HG03039 (cell line): ENCODE measurements at regions not wholly inside any gene's neighbourhood (a gene's known extent, or its start where the extent isn't known, plus 50 kb on each side); places are given as distances from the start of the nearest gene placed in this dataset.
"Not testable (repeated sequence)": the region's sequence is repeated elsewhere in the genome, so short reads cannot be mapped to it uniquely, and the experiment has no call there.

Experiments used
- ATAC-seq: cut with Tn5 transposase; IDR thresholded peaks from one replicate; pipeline ENCODE4 v1.9.1; 2021; ENCODE audit warnings: mild to moderate bottlenecking, moderate library complexity; ENCODE audit not compliant: unreplicated experiment

DNA sequence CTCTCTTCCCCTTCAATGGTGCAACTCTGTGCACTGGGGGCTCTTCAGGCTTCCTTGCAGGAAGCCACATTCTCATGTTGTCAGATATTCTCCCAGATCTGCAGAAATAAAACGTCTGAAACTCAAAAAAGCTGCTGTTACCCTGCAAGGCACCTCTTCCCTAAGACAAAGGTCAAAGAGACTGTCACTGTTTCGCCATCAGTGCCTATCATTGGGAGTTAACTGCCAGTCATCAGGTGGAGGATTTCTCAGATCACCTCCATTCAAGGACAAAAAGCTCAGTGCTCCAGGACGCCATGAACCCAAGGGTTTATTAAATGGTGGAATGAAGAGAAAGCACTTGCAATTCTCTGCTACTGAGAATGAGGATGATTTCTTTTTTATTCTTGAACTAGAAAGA is 144.6 kb upstream of the PALS2 start:
- no peak for ATAC-seq

DNA sequence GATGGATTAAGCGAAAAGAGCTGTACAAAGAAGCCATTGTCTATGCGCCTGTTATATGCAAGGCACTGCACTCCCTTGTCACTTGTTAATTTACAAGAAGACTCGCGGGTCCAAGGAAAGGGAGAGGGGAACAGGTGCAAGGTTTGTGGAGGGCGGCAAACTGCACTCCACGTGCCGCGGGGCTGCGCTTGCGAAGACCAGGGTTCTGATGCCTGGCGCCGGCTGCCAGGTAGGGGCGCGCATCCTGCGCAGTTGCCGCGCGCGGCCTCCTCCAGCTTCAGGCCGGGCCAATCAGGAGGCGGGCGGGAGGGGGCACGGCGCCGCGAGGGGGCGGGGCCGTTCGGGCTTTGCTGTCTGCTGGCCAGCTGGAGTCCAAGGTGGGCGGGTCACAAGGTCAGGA is 140.6 kb upstream of the PALS2 start:
- ATAC-seq = no peak

DNA sequence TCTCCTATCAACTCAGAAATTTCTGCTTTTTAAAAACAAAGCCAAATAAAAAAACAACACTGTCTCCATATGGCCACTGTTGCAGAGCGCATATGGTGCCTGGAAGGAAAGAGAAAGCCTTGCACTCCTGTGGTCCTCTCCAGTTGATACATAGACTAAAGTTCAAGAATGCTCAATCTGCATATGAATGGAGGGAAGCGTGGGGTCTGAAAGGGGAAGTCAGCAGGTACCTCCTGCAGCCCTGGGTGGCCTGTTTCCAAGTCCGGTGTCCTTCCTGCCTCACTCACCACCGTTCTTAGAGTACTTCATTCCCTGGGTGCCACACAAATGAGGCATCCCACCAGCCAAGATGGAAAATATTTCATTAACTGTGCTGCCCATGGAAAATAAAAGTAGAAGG is 138.3 kb upstream of the PALS2 start:
- ATAC-seq = no peak

DNA sequence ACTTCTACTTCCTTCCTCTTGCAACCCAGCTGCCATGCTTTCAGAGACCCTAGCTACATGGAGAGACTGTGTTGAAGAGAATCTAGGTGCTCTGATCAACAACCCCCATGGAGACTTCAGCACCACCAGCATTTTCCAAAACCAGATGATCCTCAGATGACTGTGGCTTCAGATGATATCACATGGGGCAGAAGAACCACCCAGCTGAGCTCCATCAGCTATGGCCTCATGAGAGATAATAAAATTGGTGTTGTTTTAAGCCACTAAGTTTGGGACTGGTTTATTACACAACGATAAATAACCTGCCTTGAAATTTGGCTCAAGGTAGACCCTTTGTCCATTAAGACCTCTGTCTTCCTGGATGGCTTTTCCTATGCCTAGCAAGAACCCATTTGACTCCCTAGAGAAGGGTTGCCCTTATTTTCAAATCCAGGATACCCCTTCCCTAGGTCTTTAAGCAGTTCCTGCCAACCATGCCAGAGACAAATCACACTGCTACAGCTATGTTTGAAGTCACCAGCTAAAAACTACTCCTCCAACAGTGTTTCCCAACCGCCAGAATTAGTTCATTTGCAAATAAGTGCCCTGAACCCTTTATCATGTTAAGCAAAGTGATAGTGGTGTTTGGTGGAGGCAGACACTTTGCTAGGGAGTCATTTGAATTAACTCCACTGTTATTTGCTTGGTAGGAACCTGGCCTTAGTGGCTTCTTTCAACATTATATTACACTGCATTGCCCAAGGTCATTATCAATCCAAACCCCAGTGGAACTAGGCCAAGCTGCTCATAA is 136.9 kb upstream of the PALS2 start:
- ATAC-seq = no peak

DNA sequence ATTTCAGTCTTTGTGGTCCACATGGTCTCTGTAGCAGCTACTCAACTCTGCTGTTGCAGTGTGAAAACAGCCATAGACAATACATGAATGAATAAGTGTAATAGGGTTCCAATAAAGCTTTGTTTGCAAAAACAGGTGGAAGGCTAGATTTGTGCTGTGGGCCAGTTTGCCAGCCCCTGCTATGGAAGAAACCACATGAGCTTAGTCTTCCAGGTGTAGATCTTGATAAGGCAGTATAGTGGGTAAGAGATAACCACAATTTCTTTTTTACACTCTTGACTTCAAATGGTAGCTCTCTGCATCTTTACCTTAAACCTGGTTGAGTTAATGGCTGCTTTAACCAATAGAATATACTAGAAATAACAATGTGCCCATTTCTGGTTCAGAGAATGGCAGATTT is 135.0 kb upstream of the PALS2 start:
- ATAC-seq = no peak

DNA sequence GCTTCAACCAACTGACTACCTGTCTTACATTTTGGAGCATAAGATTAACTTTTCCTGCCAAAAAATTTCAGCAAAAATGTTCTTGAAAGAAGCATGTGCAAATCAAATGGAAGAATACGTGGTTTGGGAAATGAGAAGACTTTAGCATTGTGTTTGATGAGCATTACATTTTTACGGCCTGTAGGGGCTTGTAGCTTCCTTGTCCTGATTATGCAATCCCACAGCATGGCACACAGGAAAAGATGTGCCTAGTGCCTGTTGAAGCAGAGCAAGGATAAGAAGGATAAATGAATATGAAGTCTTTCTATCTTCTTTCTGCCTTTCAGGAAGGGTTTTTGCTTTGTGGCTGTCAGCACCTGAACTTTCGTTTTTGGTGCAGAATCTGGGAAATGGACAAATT is 134.1 kb upstream of the PALS2 start:
- ATAC-seq = not testable (repeated sequence)

DNA sequence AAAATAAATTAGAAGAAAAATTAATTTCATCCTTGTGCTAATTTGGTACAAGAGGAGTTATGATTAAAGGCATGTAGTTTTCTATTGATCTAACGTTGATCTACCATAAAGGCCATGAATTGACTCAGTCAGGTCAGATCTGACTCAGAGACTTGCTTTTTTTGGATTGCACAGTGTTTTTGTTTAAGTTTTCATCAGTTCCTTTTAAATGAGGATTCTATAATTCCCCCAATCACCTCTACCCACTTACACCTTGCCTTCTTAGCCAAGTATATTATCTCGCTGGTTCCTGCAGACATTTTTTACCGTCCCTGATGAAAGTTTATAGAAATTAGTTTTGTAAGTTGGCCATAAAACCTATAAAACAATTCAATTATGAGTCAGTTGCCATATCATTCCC is 132.4 kb upstream of the PALS2 start:
- no peak for ATAC-seq

DNA sequence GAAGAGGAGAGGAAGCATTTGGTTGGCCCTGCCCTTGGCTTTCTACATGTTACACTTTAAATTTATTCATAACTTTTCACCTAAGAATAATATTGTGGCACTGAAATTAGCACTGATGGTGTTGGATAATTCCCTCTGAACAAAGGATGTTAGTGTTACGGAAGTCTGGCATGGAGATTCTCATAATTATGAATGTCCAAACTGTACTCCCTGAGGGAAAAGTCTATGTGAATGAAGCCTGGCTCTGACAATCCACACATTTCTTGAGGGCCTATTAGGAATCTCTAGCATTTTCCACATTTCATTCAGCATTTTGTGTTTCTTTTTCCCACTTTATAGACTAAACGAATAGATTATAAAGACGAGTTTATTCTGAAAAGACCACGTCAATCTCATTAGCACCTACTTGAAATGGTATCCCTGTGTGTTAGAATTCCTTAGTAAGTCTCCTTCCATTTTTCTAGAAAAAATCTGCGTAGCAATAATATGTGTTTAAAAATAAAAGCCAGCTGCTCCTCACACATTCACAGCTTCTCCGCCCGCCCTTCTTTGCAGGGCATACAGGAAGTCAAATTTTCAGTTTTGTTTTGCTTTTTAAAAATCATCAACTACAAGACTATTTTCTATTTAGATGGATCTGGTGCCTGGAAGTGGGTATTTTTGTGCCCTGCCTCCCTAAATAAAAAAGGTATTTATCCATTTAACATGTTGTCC is 131.8 kb upstream of the PALS2 start:
- no peak for ATAC-seq

DNA sequence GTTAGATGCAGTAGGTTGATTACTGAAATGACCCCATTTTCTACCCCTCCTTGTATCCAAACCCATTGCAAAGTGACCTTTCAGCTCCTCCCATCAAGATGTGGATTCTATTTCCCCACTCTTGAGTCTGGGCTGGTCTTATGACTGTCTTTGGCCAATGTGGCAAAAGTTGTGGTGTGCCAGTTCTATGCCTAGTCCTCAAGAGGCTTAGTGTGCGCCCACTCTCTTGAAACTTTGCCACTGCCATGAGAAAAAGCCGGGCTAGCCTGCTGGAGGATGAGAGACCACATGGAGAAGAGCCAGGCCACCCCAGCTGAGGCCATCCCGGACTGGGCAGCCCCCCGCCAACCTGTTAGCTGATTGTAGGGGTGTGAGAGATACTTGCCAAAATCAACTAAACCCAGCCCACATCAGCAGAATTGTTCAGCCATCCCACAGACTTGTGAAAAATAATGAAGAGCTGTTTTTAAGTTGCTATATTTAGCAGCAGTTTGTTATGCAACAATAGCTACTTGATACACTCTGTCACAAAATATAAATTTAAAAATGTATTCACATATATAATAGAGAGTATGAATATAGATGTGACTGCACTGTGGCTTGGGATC is 131.0 kb upstream of the PALS2 start:
- ATAC-seq = no peak

DNA sequence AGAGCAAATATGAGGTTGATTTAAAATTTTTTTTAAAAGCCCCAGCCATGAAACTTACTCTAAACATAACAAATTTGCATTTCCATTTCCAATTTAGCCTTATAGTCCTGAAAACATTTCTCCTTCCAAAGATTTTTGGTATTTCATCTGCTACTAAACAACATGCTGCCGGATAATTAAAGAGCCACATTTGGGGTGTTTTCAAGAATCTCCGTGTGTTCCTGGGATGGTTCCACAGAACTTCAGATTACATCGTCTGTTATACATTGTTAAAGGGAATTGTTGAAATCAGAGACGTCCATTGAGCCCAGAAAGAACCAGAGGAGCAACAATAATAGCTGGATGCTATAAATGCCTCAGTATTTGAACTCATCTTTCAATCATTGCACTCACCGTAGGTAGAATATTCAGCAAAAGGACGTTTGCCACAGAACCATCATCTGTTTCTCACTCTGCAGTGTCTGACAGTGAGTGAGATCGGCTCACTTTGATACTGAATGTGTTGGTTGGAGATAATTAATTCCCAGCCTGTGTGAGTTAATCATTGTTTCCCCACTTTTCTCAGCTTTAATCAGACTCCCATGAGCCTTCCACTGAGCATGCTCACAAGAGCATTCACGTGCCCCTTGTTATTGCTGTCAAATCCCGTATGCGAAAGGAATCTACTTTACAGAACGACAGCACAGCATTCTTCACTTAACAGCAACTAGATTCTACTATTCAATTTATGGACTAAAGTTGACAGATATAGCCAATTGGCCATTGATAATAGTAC is 128.4 kb upstream of the PALS2 start:
- no peak for ATAC-seq

DNA sequence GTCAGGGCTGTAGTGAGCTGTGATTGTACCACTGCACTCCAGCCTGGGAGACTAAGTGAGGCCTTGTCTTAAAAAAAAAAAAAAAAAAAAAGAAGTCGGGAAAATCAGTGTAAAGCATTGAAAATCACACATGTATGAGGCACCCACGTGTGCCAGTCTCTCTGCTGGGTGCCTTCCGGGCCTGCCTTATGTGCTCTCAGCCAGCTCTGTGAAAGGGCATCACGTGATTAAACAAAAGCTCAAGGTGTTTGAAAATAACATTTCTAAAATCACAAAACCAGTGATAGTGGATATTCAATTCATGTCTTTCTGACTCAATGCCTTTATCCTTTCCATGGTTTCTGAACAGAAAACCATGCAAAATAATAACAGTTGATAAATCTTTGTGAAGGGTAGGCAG is 125.2 kb upstream of the PALS2 start:
- ATAC-seq = no peak

DNA sequence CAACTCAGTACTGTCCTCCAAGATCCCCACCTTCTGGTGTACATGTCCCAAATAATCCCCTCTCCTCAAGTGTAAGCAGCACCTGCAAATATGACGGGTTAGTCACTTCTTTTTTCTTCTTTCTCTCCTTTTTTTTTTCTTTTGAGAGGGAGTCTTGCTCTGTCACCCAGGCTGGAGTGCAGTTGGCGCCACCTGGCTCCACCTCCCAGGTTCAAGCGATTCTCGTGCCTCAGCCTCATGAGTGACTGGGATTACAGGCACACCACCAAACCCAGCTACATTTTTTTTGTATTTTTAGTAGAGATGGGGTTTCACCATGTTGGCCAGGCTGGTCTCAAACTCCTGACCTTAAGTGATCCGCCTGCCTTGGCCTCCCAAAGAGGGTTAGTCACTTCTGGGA is 123.8 kb upstream of the PALS2 start:
- ATAC-seq = not testable (repeated sequence)

DNA sequence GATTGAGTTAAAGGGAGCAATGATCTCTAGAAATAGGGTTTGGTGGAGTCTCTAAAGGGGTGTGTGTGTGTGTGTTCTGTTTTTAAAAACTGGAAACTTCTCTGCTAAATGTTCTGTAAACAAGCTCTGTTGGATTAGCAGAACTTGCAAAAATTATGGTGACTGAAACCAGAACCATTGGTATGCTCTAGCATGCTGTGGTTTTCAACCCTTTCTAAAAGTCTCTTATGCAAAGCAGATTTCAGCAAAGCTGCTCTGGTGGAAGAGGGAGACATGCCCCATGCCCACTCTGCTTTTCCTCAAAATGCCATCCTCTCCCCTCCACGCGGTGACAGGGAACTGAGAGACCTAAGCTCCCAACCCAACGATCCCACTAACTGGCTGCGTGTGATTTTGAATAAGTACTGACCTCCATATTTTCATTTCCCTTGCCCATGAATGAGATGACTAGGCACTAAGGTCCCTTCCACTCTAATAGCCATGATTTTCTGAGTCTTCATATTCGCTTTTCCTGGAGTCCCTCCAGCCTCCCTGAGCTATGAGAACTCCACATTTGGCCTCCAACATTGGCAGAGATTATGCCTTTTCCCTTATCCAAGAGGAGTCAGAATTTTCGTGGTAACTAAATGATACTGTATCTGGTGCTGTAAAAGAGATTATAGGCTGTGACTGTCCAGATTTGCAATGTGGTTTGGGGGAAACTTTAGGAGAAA is 117.3 kb upstream of the PALS2 start:
- peak; percentile 82 for ATAC-seq

DNA sequence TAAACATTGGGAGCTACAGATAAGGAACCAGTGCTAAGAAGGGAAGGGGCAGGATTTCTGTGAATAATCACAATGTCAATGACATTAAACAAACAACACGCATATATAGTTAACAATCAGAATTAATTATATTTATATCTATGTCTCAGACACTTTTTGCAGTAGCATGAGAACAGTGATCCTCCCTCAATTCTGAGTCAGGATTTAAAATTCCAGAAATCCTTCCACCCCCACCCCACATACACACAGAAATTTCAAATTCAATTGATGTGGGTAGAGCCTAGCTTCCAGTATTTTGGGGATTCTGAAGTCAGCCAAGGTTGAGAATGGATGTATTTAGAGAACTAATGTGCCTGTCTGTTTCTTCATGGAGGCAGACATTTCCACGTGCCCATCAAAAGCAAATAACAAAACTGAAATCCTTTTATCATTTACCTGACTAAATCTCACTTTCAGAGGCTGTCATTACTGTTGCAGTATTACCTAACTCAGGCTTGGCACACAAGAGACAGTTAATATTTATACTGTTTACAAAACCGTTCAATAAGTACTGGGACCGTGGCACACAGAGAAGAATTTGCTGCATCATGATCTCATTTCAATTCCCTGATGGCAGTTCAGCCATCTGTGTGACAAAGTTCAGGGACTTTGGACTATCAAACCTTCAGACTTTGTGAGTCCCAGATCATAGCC is 116.6 kb upstream of the PALS2 start:
- no peak for ATAC-seq

DNA sequence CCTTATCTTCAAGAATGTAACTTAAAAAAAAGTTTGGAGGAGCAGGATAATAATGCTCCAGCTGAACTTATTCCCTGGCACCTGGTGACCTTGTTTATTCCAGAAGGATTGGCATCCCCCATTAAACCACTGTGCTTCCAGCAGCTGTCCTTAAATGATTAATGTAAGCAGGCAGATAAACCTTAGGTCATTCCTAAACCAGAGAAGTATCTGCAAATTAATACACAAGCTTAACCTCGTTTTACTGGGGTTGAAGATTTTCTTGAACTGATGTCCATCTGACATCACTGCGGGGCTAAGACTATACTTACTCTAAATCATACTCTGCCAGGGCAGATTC is 116.1 kb upstream of the PALS2 start:
- ATAC-seq = no peak

DNA sequence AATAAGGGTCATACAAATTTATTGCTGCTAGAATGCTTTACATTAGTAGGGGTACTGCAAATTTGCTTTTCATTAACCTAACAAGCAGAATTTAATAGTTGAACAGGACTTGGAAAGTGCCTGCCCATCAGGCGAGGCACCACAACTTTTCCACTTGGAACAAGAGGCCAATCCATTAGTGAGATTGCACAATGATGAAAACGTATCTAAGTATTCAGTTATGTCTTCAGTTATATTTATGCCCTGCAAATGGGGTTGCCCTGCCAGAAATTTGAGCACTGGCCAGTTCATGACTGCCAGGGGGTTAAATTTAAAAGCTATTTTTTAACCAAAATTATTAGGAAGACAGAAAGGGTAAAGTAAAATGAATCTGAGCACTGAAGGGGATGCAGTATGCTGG is 111.1 kb upstream of the PALS2 start:
- no peak for ATAC-seq

DNA sequence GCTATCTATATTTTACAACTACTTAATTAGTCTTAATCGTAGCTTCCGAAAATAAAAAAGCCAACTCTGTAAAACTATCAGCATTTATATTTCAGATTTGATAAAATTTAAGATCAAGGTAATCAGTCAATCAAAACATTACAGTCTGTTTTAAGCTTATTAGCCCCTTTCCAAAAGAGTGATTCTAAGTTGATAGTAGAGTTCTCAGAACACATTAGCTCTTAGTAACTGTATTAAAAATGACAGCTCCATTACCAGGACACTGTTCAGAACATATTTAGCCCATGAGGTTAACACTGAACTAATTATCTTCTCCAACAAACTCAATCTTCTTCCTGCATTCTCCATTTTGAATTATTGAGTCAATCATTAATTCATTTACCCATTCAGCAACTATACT is 110.3 kb upstream of the PALS2 start:
- no peak for ATAC-seq

DNA sequence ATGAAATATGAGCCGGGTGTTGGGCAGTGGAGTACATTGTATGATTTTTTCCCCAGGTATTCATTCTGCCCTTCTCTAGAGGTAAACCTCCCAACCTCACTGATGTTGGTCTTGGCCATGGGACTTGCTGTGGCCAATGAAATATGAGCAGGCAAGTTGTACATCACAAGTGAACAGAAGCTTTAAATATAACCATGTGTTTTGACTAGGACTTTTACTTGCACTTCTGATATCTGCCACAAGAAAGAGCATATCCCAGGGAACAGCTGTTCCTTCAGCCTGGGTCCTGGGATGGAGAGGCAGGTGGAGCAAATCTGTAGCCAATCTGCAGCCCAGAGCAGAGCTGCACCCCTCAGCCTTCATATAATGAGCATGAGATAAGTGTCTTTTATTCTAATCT is 109.8 kb upstream of the PALS2 start:
- no peak for ATAC-seq

DNA sequence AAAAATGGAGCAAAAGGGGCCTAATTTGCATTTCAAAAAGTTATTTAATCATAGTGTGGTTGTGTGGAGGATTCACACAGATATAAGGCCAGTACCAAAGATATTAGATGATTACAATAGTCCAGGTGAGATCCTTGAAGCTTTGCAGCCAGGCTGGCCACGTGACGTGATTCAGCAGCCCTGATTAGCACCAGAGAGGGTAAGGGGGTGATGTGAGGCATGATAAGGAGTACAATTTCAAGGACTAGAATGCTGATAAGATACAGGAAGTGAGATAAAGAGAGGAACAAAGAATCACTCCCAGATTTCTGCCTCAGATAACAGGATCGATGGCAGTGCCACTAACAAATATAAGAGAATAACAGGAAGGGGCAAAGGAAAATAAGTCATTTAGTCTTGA is 108.4 kb upstream of the PALS2 start:
- no peak for ATAC-seq

DNA sequence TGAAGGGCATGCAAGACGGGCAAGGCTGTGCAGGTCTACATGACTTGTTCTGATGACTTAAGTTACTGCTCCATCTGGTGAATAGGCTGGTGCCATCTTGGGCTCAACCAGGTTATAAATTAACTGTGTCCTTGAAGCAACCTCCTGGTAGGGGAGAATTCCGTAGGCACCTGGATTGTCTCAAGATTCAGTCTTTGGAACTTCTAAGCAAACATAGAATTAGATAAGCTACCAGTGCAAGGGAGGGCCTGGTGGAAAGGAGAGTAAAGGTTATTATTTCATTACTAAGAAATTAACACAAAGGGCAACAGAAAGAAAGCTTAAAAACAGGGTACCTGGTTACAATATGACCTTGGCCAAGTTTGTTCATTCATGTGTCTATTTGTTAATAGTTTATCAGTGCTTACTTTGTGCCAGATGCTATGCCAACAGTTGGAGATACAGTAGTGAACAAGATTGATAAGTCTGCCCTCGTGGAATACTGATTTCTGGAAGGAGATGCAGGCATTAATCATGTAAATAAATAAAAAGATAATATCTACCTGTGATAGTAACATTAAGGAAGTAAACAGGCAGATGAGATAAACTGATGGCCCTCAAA is 107.0 kb upstream of the PALS2 start:
- ATAC-seq = no peak
